HG03469 (cell line): ENCODE measurements at regions not wholly inside any gene's neighbourhood (a gene's known extent, or its start where the extent isn't known, plus 50 kb on each side); places are given as distances from the start of the nearest gene placed in this dataset.
"Not testable (repeated sequence)": the region's sequence is repeated elsewhere in the genome, so short reads cannot be mapped to it uniquely, and the experiment has no call there.

Source experiments
- ATAC-seq: cut with Tn5 transposase; IDR thresholded peaks from one replicate; pipeline ENCODE4 v1.9.1; 2021; ENCODE audit warnings: mild to moderate bottlenecking, moderate library complexity, moderate number of reproducible peaks; ENCODE audit not compliant: unreplicated experiment

DNA sequence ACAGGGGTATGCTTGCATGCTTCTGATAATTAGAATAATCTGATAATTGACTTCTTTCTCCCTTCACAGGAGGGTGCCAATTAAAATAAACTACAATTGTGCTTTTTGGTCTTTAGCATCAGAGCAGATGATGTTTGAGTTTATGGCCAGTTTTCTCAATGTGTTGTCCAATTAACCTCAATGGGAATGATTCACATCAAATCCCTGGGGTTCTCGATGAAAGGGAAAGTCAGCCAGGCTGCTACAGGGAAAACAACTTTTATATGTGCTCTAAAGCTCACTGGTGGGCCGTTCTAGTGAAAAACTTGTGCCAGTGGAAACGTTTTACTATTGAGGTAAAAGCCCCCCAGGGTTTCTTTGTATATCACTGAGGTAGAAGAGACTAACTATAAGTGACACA is 887.3 kb upstream of the CRIM1 start:
- ATAC-seq: no peak

DNA sequence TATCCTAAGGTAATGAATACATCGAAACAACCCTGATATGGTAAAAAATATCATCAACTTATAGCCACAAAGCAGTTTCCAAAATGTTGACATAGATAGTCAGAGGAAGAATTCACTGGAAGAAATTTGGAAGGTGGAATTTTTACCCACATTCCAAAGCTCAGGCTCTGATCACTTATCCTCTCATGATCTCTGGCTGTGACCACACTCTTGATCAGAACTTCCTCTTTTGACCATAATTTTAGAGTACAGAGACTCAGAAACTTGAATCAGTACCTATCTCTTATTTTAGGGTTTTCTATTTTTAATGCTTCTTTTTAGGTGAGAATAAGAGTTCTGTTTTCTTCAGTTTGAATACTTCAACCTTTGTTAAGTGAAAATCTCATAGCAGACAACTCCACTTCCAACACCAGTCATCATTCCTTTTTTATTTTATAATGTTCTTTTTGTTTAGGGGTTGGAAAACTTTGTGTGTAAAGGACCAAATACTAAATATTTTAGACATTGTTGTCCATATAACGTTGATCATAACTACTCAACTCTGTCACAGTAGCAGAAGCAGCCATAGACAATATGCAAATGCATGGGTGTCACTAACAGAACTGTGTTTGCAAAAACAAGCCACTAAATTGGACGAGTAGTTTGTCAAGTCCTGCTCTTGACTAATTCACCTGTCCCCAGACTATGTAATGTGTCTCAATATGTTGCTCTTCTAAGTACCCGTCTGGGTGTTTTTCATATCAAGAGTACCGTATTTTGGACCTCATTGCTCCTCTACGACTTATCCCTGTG is 891.6 kb upstream of the CRIM1 start:
- no peak for ATAC-seq

DNA sequence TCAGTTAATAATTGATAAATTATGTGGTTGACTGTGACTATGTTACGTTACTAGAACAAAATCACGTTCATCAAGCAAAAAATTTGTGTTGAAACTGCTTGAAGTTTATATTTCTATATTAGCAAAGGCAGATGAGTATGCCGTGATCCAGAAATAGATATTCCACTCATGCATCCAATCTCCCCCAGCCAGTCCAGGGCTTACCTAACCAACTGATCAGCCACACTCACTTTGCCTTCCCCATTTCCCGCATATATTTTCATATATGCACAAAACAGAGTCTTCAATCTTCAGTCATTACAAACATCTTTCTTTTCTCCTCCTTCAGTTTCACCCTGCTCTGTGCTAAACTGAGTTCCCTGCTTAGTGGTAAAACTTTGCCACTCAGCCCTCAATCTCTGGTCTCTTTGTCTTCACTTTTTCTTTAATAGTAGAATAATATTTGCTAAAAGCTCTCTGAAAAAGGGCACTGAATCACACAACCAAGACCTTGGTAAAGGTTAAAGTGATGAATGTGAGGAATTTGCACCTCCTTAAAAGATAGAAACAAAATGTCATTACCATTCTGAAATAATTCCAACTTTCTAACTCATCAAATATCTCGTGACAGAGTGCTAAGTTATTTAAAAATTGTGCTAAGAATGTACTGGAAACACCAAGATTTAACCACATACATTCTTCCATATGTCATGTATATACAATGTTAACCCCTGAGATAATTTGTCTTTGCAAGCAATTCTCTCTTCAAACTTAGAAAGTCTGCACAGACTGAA is 893.2 kb upstream of the CRIM1 start:
- no peak for ATAC-seq

DNA sequence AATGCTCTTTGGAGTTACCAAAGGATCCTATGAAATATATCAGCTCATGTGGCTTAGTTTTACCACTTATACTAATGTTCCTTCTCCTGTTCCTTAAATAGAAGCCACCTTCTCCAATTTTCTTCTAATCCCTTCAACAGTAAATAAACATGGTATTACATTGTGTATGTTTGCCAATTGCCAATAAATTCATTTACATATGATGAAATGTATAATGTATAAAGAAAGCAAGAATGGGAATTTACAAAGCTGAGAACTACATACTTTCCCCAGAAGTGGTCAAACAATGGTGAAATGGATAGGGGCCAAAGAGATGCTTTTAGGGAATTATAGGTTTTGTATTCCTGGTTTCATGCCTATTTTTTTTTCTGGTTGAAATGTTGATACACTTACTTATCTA is 894.2 kb upstream of the CRIM1 start:
- ATAC-seq: no peak

DNA sequence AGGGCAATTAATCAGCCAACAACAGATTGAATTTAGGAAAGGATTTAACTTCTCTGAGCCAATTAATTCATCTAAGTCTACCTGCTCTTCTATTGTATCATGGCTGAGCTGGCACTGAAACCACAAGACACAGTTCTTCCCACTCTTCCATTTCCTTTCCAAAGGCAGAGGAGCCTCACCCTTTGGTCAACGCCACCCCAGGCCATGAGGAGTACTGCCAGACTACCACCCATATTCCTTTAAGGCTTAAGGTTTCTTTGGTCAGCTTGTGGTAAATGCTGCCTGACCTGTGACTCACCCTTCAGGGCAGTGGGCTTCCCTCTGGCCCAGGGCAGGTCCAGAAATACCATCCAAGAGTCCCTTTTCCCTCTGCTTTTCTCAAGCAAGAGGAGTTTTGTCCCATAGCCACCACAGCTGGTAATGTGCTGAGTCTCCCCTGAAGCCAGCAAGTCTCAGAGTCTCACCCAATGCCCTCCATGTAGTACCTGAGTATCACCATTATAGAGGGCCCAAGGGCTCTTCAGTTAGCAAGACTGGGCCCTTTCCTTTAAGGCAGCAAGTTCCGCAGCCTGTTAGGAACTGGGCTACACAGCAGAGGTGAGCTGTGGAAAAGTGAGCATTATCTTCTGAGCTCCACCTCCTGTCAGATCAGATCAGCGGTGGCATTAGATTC is 900.5 kb upstream of the CRIM1 start:
- ATAC-seq: no peak

DNA sequence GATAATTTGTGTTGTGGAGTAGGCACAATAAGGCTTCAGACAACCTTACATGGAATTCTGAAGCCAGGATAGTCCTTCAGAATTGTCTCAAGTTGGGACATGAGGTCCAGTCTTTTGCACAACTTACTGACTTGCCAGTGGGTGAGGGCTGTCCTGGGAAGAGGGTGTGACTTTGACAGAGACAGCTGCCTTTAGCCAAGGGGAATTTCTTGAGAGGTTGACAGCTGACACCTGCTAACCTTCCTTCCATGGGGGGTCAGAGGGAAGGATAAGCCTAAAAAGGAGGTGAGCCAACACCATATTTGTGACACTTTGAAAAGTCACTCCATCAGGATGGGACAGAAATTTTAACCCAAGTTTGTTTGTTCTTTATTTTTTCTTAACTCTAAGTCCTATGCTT is 907.8 kb upstream of the CRIM1 start:
- no peak for ATAC-seq

GRCh38 chr2:35447215-35447614 is 908.4 kb upstream of the CRIM1 start:
- no peak for ATAC-seq

DNA sequence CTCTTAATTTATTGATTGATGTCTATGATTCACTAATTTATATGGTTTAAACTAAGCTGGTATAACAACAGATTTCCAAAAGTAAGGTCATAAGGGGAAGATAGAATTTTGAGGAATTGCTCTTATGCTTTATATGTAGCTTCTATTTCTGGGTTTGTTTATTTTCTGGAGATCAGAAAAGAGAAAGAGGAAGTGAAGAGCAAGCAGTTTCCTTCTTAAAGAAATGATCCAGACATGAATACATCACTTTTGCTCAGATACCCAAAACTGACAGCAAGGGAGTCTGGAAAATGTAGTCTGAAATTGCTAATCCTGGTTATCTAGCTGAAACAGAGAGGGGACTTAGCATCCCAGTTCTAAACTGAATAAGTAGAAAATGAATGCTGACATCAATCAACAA is 912.5 kb upstream of the CRIM1 start:
- no peak for ATAC-seq

DNA sequence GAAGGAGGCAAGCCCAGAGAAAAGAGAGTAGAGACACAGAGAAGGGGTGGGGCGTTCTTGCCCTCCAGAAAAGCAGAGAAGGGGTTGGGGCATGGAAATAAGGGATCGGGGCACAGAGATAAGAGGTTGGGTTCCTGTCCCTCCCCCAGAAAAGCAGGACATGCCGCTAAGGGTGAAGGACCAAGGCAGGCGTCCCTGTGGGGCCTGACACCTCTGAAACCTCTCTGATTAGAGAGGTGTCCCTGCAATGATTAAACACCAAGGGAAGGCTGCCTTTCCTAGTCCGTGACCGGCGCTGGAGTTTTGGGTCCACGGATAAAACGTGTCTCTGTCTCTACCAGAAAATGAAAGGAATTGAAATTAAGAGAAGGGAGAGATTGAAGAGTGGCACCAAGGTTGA is 914.0 kb upstream of the CRIM1 start:
- ATAC-seq: not testable (repeated sequence)

GRCh38 chr2:35440308-35440707 is 915.3 kb upstream of the CRIM1 start:
- ATAC-seq: not testable (repeated sequence)

GRCh38 chr2:35436893-35437292 is 918.7 kb upstream of the CRIM1 start:
- not testable (repeated sequence) for ATAC-seq

DNA sequence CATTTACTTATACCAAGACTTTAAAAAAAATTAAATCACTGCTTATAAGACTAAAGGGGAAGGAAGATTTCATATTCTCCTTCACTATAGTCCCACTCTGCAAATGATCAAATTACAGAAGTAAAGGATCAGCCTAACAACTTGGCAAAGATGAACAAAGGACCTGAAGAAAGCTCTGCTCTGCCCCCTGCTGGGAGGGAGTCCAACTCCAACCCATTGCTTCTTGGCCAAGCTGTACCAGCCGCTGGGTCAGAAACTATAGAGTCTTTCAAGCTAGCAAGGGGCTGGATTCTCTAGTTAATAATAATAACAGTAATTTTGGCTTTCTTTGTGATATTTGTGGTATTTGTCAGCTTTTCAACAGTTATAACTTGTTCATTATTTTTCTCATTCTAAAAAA is 927.0 kb upstream of the CRIM1 start:
- no peak for ATAC-seq

DNA sequence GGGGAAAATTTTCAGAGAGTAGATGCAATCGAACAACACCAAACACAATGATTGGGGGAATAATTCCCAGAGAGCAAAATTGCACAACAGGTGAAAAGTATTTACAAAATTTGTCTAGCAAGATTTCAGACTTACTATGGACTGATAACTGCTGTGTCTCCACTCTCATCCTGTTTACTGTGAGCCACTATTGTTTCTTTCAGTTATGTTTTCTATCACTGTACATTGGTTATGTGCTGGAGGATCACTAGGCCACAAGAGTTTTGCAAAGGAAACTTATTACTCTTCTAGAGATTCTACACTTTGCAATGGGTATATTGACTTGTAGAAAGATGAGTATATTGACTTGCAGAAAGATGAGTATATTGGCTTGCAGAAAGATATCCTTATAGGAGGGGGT is 934.1 kb upstream of the CRIM1 start:
- ATAC-seq: no peak

DNA sequence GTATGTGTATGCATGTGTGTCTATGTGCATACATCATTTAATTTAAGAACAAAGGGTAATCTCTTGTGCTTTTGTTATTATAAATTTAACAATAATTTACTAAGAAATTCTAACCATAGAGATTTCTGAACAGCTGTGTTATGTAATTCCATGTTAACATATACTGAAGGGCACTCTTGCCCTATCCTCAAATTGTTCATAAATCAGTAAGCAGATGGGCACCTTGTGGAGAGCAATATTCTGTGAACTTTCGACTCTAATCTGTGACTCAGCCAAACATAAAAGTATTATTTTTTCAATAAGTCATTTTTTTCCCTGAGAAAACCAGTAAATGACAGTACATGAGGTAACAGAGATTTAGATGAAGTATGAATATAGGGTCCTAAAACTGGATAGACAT is 938.3 kb upstream of the CRIM1 start:
- no peak for ATAC-seq

DNA sequence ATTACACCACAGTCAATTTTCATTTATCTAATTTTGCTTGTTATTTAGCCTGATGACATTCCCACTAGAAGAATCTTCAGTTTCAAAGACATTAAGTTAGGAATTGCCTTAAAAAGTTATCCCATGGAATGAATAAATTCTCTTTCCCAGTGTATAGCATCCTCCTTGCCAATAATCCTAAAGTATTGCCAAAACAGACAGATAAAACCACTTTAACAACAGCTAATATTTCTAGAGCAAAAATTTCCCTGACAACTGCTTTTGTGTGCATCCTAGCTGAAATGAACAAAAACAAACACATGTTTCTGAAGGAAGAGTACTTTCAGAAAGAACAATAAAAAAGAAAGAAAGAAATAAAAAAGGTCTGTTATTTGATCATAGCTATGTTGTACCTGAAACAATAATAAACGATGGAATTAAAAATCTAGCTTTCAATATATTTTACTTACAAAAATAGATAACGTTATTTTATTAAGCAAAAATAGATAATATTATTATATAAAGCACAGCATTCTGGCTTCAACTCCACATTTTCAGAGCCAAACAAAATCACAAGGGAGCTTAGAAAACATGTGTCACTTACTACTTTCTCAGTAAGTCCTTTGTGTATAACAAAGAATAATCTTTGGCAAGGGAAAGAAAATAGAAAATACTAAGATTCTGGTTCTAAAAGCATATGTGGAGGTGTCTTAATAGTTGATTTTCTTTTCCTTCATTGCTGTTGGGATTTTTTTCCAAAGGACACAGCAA is 939.0 kb upstream of the CRIM1 start:
- no peak for ATAC-seq

DNA sequence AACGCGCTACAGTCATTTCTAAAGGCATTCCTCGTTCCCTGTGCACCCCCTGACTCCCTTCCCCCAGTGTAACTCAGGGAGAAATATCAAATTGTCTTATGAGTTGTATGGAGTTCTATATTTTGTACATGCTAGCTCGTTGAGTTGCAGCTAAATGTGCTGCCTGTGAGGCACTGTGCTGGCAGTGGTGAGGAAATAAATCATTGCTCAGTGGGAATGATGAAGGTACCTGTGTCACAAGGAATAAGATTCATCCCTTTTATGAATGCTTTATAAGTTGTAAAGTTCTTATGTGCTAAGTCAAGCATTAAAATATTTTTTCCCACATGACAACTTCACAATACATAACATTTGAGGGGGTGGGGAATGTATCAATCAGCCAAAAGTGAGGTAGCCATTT is 939.6 kb upstream of the CRIM1 start:
- ATAC-seq: no peak

DNA sequence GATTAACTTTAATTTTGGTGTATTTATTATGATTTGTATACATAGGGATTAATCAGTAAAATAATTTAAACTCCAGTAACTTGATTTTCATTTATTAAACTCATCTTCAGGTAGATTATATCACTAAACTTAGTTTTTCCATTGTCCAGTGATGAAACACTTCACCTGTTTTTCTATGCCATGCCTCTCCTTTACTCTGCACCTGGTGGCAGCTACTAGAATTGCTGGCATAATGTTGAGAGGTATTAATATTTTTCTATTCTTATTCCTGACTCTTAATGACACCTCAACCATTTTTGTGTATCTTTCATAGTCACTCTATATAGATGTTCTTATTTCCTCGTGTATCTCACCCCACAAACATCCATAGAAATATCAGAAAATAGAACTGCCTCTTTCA is 940.3 kb upstream of the CRIM1 start:
- ATAC-seq: no peak

DNA sequence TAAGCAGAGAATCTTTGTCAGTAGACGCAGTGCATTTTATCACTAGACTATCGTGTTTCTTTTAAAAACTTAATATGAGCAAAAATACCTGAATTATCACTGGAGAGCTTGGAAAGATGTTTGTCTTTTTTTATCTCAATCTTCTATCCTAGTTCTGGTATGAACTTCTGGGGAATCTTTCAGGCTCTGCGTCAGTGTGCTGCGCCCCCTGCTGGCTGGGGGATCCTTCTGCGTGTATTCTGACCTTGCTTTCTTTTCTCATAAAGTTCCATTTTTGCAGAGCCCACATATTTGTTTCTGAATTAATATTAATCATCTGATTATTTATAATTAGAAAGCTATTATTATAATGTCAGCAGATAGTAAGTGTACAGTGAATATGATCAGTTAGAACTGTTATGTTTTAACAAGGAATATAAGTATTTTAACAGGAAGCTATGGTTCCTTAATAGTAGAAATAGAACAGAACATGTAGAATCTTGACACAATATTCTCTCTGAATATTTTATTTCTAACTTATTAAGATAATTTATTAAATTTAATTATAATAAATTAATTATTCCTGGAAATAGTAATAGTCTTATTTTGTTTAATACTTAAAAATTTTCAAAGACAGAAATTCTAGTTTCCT is 945.0 kb upstream of the CRIM1 start:
- ATAC-seq: peak; percentile 86

GRCh38 chr2:35409762-35410161 is 945.8 kb upstream of the CRIM1 start:
- ATAC-seq: no peak

- ATAC-seq: no peak
These were observed 947.3 kb upstream of the CRIM1 start for GRCh38 chr2:35408320-35408719.
